Esophagus muscularis mucosa (tissue), 4 donors: ENCODE measurements at regions not wholly inside any gene's neighbourhood (a gene's known extent, or its start where the extent isn't known, plus 50 kb on each side); places are given as distances from the start of the nearest gene placed in this dataset.
"Not testable (repeated sequence)": the region's sequence is repeated elsewhere in the genome, so short reads cannot be mapped to it uniquely, and the experiment has no call there.

Experiments
- DNase-seq: peaks from one replicate; pipeline ENCODE4 v3.0.0-alpha.2; 2017; ENCODE audit errors: extremely low spot score
- H3K27ac ChIP-seq, 4 donors: fragments of 200-600 bp; sonication (generic); replicated peaks in 1 of 4; 1 replicate in 3 of 4; 2 replicates in 1 of 4; pipeline ENCODE4 v1.5.1; 2016 to 2019; ENCODE audit warnings: mild to moderate bottlenecking in 1 of 4
- H3K27me3 ChIP-seq, 4 donors: fragments of 200-600 bp; sonication (generic); one replicate each; pipeline versions ENCODE4 v1.5.1 to v1.6.0; 2016 to 2019
- H3K36me3 ChIP-seq, 4 donors: fragments of 200-600 bp; sonication (generic); one replicate each; pipeline ENCODE4 v1.5.1; 2016 to 2019
- H3K4me1 ChIP-seq, 4 donors: fragments of 200-600 bp; sonication (generic); one replicate each; pipeline ENCODE4 v1.5.1; 2016 to 2019
- H3K4me3 ChIP-seq, 4 donors: fragments of 200-600 bp; sonication (generic); 1 replicate in 2 of 4; 2 replicates in 2 of 4; pipeline ENCODE4 v1.5.1; 2016 to 2019; ENCODE audit warnings: mild to moderate bottlenecking in 4 of 4, moderate library complexity in 1 of 4
- H3K9me3 ChIP-seq, 4 donors: fragments of 200-600 bp; sonication (generic); 1 replicate in 3 of 4; 2 replicates in 1 of 4; pipeline ENCODE4 v1.5.1; 2016 to 2019
- EP300 ChIP-seq: sonication (generic); formaldehyde crosslinking; IDR thresholded peaks from one replicate; pipeline ENCODE4 v1.6.1; 2017; ENCODE audit warnings: antibody characterized with exemption
- POLR2A ChIP-seq: fragments of 450-650 bp; IDR thresholded peaks from one replicate; pipeline ENCODE4 v1.6.1; 2017; ENCODE audit warnings: antibody characterized with exemption, moderate library complexity, mild to moderate bottlenecking, low read depth
- POLR2AphosphoS5 ChIP-seq, 2 donors: sonication (generic); formaldehyde crosslinking; IDR thresholded peaks; one replicate each; pipeline ENCODE4 v1.6.1; 2017; ENCODE audit warnings: antibody characterized with exemption in 2 of 2
- WGBS: methylation state at CpG from one replicate; pipeline ENCODE4 v1.1.5; 2018; 5-methylcytosine and 5-hydroxymethylcytosine counted together
- intact Hi-C: fragments of 100-400 bp; cut with DNase I; formaldehyde crosslinking; loops from one replicate; pipeline ENCODE4 v1.15.1; 2023
- TF ChIP-seq, protein P1 (sequence below), 3 experiments: fragments of 200-600 bp in 2 of 3; fragments of 450-650 bp in 1 of 3; sonication (generic) in 2 of 3; IDR thresholded peaks; one replicate each; pipeline ENCODE4 v1.5.1; 2017 to 2019; ENCODE audit warnings: antibody characterized with exemption in 3 of 3, mild to moderate bottlenecking in 2 of 3, moderate library complexity in 1 of 3

DNA sequence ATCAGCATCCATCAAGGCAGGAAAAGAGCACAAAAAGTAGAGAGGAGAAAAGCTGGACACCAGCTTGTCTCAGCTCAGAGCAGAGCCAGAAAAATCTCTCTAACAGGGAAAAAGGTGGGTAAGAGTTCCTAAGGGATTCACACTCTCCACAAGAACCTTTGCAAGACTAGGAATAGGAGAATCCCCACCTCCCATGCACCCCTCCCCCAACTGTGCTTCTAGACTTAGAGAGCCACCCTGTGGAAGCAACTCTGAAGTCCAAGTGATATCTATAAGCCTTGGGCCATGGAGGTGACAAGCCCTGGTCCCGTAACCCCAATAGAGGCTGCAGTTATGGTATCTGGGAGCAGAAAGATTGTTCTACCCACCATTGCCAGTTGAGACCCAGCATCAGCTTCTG is 267.6 kb upstream of the MTMR8 start:
- peaks cover 0 to 13% (median 2%) of the 10 kb centered on the region in 4 donors for H3K9me3 ChIP-seq
- H3K27ac ChIP-seq, result no peak overlapping the region
- no peaks in the 10 kb centered on the region for H3K36me3 ChIP-seq
- intact Hi-C loops, result no loop called here
- TF ChIP-seq, protein P1, sequence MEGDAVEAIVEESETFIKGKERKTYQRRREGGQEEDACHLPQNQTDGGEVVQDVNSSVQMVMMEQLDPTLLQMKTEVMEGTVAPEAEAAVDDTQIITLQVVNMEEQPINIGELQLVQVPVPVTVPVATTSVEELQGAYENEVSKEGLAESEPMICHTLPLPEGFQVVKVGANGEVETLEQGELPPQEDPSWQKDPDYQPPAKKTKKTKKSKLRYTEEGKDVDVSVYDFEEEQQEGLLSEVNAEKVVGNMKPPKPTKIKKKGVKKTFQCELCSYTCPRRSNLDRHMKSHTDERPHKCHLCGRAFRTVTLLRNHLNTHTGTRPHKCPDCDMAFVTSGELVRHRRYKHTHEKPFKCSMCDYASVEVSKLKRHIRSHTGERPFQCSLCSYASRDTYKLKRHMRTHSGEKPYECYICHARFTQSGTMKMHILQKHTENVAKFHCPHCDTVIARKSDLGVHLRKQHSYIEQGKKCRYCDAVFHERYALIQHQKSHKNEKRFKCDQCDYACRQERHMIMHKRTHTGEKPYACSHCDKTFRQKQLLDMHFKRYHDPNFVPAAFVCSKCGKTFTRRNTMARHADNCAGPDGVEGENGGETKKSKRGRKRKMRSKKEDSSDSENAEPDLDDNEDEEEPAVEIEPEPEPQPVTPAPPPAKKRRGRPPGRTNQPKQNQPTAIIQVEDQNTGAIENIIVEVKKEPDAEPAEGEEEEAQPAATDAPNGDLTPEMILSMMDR (IDR thresholded peaks at IDR 0.05), result no peak
- TF ChIP-seq EP300, result no peak
- TF ChIP-seq POLR2A, result no peak
- TF ChIP-seq POLR2AphosphoS5 (IDR thresholded peaks at IDR 0.05), result no peak
- H3K27me3 ChIP-seq, result no peaks in the 10 kb centered on the region
- no peak for DNase-seq
- H3K4me3 ChIP-seq, result no peak overlapping the region
- no CpG with 5 or more reads among the region's 1 CpG for WGBS
- no peaks in the 10 kb centered on the region for H3K4me1 ChIP-seq

GRCh38 chrX:64657229-64657628 is 262.0 kb upstream of the MTMR8 start:
- H3K27me3 ChIP-seq, H3K27ac ChIP-seq, DNase-seq, H3K4me1 ChIP-seq, H3K4me3 ChIP-seq, H3K36me3 ChIP-seq, intact Hi-C loops: not testable (repeated sequence)
- peaks cover 0 to 13% (median 2%) of the 10 kb centered on the region in 4 donors for H3K9me3 ChIP-seq
- WGBS, result 33% methylated on average over 6 of the region's 6 CpGs

GRCh38 chrX:64642482-64642881 is 247.2 kb upstream of the MTMR8 start:
- Histone ChIP-seq H3K4me1 (no peaks in the 10 kb centered on the region), H3K9me3 (peaks cover 0 to 9% (median 0%) of the 10 kb centered on the region in 4 donors), H3K27me3 (no peaks in the 10 kb centered on the region), H3K4me3 (no peak overlapping the region), H3K36me3 (no peaks in the 10 kb centered on the region), H3K27ac (no peak overlapping the region)
- no peak for DNase-seq
- TF ChIP-seq EP300, result no peak
- intact Hi-C loops, result no loop called here
- WGBS, result 71% methylated on average over 2 of the region's 2 CpGs
